Amygdala (tissue), 56 donors: ENCODE measurements at regions not wholly inside any gene's neighbourhood (a gene's known extent, or its start where the extent isn't known, plus 50 kb on each side); places are given as distances from the start of the nearest gene placed in this dataset.
"Not testable (repeated sequence)": the region's sequence is repeated elsewhere in the genome, so short reads cannot be mapped to it uniquely, and the experiment has no call there.

Source experiments
- DNase-seq, 56 donors: peaks; one replicate each; lab custom pipeline; 2025; lab: John Stamatoyannopoulos, UW

GRCh38 chr12:90619943-90620342 is 335.0 kb downstream of the CCER1 start:
- DNase-seq, result no peak

DNA sequence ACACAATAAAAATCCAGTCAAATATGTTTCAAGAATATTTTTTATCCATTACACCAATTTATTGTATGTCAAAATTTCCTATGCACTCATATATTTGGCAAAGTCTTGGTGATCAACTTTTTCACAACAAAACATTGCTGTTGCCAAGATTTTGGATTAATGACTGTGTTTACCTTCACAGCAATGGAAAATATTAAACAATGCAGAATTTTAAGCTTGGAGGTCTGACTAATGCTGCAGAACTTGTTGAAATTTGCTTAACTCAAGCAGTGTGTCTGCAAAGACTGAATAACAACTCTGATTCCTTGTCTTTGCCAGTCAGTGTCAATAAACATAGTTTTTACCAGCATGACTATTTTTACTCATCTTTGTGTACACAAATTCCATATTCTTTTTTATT is 336.4 kb downstream of the CCER1 start:
- no peak for DNase-seq

DNA sequence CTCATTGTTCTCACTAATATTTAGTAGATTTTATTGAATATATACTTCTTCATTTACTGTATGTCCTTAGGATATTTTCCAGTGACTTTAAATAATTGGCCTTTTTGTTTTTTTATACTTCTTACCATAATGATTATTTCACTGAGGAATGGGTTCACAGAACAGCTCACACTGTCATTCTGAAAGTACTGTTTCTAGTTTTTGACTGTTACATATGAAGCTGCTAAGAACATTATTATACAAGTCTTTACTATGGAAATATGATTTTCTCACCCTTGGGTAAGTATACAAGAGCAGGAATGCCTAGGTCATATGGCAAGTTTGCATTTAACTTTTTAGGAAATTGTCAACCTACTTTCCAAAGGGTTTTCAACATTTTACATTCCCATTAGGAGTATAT is 343.1 kb downstream of the CCER1 start:
- DNase-seq, result no peak

GRCh38 chr12:90611048-90611447 is 343.9 kb downstream of the CCER1 start:
- DNase-seq, result no peak

- no peak for DNase-seq
Measured at GRCh38 chr12:90593596-90594295, 361.2 kb downstream of the CCER1 start.

DNA sequence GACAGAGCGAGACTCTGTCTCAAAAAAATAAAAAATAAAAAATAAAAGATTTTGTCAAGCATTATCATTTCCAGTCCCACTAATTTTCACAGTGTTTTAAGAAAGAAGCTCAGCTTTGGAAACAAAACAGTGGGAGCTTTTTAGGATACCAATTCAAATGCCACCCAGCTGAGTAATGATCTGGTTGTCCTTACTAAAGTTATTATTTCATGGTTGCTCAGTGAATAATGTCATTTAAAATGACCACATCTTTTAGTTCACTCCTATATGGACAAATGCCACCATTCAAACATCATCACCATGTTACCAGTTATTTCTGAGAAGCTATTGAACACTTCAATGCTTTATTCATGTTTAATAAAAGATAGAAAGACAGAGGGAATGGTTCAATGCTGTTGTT is 365.0 kb downstream of the CCER1 start:
- DNase-seq, result no peak

DNA sequence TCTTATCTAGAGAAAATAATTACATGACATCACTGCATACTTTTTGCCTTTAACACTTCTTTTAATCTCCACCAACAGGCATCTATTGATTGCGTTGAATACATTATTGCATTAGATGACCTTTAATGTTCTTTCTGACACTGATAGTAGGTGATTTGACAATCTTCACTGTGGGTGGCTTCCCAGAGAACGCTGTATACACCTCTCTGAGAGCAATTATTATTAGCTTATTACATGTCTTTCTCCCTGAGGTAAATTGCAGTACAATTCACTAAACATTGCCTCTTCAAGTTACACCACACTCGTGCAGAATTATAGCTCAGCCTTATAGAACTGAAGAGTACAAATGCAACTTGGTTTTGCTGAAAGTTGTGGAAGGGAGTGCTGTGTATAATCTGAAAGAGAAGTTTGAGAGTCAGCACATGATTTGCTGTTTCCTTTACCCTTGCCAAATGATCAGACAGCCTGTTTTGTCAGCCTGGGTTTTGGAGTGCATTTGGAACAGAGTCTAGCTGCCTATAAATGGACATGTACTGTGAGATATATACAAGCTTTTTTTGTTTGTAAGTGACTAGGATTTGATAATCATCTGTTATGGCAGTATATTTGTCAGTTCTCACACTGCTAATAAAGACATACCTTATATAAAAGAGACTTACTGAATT is 369.2 kb downstream of the CCER1 start:
- DNase-seq, result no peak

DNA sequence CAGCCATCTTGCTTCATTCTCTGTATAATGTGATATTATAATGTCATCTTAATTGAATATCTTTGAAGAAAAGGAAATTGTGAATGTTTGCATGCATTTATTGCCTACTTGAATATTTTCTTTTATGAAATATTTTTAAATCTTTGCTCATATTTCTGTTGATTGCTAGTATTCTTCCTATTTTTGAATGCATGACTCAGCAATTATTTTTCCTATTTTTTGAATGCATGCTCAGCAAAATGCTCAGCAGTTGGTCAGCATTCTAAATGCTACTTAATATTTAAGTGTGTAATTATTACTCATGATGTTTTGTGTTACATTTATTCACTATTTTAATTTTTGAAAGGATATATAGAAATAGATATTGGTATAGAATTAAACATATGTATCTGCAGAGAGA is 378.3 kb downstream of the CCER1 start:
- no peak for DNase-seq

DNA sequence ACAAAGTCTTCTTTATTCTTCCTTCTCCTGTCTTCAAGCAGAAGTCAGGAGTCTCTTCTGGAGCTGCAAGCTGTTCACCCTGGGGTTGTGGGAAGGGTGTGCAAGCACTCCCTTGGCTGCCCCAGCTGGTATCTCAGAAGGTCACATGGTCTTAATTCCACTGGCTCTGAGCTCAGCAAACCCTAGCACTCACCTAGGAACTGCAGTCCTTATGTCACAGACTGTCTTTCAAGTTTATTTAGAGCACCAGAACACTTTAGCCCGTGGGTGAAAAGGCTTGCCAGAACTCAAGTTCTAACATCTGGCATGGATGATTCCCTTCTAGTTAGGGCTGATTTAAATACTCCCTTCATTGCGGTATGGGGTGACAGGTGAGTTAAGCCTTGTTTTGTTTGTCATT is 379.0 kb downstream of the CCER1 start:
- DNase-seq, result no peak

DNA sequence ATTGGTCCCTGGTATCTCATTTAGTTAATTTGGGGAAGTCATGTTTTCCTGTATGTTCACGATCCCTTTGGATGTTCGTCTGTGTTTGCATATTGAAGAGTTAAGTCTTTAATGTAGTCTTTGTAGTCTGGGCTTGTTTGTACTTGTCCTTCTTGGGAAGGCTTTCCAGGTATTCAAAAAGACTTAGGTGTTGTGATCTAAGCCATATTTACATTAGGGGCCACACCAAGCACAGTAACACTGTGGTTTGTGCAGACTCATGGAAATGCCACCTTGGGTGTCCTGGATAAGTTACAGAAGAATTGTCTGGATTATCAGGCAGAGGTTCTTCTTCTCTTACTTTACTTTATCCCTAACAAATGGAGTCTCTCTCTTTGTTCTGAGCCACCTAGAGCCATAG is 380.3 kb downstream of the CCER1 start:
- no peak for DNase-seq

- DNase-seq, result no peak
Measured at GRCh38 chr12:90572778-90573177, 382.2 kb downstream of the CCER1 start.

DNA sequence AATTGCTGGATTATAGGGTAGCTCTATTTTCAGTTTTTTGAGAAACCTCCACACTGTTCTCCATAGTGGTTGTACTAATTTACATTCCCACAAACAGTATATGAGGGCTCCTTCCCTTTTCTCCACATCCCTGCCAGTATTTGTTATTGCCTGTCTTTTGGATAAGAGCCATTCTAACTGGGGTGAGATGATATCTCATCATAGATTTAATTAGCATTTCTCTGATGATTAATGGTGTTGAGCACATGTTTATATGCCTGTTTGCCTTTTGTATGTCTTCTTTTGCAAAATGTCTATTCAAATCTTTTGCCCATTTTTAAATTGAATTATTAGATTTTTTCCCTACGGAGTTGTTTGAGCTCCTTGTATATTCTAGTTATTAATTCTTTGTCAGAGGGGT is 385.3 kb downstream of the CCER1 start:
- no peak for DNase-seq

DNA sequence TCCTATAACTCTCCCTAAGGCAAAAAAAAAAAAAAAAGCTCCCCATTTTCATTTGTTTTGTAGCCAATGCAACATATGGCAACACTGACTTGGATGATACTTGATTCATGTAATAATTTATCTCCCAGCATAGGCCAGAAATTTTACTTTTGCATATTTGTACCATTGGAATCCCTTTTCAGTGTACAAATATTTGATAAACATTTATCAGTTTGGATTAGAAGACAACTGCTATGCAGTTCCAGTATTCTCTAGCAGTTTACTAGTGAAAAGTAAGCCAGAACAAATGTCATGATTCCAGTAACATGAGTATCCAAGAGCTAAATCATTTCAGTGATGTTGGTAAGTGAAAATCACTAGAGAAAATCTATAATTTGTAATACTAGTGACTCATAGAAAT is 392.3 kb downstream of the CCER1 start:
- DNase-seq, result no peak

GRCh38 chr12:90548595-90548994 is 406.4 kb downstream of the CCER1 start:
- DNase-seq, result no peak

GRCh38 chr12:90546511-90546910 is 408.5 kb downstream of the CCER1 start:
- DNase-seq, result no peak

- DNase-seq, result no peak
Measured at GRCh38 chr12:90543841-90544240, 411.1 kb downstream of the CCER1 start.

- DNase-seq, result no peak
Measured at GRCh38 chr12:90543374-90543773, 411.6 kb downstream of the CCER1 start.

DNA sequence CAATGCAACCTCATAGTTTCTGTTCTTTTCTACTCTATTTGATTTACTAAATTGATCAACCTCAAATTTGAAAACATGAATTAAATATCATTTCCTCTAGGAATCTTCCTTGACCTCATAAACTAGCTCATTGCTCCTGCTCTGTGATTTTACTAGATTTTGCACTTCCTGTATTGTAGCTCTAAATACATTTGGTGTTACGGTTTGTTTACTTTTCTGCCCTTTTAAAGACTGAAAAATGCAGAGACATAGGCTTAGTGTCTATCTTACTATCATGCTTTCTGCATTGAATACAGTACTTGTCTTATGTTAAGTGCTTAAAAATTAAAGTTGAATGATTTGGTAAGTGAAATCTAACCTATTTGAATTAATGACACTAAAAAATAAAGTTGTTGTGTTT is 412.1 kb downstream of the CCER1 start:
- DNase-seq, result not testable (repeated sequence)

DNA sequence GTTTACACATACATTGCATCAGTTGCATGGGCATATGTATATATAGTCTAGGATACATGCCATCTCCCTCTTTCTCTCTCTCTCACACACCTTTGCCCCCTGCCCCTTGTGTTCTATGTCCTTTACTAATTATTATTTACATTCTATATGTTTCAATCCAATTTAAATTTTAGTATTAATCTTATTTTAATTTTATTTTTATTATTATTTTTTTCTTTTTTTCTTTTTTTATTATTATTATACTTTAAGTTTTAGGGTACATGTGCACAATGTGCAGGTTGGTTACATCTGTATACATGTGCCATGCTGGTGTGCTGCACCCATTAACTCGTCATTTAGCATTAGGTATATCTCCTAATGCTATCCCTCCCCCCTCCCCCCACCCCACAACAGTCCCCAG is 421.1 kb downstream of the CCER1 start:
- DNase-seq, result not testable (repeated sequence)

DNA sequence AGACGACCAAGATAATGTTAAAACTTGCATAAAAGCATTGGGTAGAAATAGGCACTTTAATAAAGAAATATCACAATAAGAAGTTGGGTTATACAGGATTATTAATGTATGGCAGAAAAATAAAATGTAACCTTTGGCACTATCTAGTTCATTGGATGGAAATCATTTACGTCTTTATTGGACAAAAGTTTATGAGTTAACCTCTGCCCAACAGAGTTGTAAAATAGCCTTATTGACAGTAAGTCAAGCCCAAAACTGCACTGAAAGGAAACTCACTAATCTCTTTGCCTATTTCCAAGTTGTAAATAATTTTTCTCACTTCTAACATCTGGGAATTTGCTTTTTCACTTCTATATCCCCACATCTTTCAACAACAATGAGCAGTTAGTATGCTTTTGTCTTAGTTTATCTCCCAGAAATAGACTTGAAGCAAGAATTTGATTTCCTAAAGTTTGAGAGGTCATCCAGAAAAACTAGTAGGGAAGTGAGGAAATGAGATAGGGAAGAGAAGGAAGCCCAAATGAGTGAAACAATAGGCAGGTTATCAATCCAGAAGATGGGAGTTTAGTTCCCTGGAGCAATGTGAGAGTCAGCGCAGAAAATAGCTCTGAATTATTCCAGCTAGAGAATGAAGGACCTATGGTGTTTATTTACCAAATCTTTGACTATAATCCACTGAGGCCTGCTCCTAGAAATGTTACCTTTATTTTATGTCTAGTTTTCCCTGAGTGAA is 434.8 kb downstream of the CCER1 start:
- no peak for DNase-seq

DNA sequence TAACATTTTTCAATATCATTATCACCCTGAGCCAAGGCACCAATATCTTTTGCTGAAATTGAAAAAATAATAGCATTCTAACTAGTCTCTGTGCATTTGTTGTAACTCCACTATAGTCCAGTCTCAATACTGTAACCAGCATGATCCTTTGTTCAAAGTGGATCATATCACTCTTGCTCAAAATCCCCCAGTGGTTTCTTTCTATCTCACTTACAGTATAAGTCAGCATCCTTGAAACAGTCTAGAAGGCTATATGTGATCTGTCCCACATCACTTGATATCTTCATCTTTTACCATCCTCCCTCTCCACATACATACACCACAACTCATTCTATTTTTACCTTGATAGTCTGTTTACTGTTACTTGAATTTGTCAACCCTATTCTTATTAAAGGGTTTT is 435.7 kb downstream of the CCER1 start:
- no peak for DNase-seq
